K562 (cell line): ENCODE measurements at regions not wholly inside any gene's neighbourhood (a gene's known extent, or its start where the extent isn't known, plus 50 kb on each side); places are given as distances from the start of the nearest gene placed in this dataset.

Source experiments
- ARID1B ChIP-seq: fragments of 450-650 bp; IDR thresholded peaks from 2 replicates; pipeline ENCODE4 v1.6.1; 2016; ENCODE audit warnings: antibody characterized with exemption, mild to moderate bottlenecking, inconsistent platforms
- CEBPB ChIP-seq: fragments of 450-650 bp; IDR thresholded peaks from 2 replicates; pipeline ENCODE4 v1.6.1; 2016; ENCODE audit warnings: missing genetic modification characterization, missing compliant biosample characterization
- EP300 ChIP-seq: IDR thresholded peaks from 2 replicates; pipeline ENCODE4 v1.6.1; 2012; ENCODE audit warnings: low read length, improper control_type of control experiment
- ERF ChIP-seq: fragments of 450-650 bp; formaldehyde crosslinking; IDR thresholded peaks from 2 replicates; pipeline ENCODE4 v1.4.0; 2020; ENCODE audit warnings: mild to moderate bottlenecking, mixed read lengths
- FOXA3 ChIP-seq, 2 experiments: fragments of 450-650 bp in 1 of 2; sonication (generic) in 1 of 2; formaldehyde crosslinking; IDR thresholded peaks in 1 of 2; conservative IDR thresholded peaks in 1 of 2; 2 replicates each; pipeline versions ENCODE4 v1.4.0 to v1.8.0; 2020 to 2022; ENCODE audit warnings: mild to moderate bottlenecking in 2 of 2, missing genetic modification reagents in 1 of 2
- GATA2 ChIP-seq: sonication (generic); formaldehyde crosslinking; IDR thresholded peaks from 2 replicates; pipeline ENCODE4 v1.4.0; 2020; ENCODE audit warnings: mild to moderate bottlenecking, missing genetic modification reagents
- GTF2A2 ChIP-seq: IDR thresholded peaks from 2 replicates; pipeline ENCODE4 v1.6.1; 2016; ENCODE audit warnings: mild to moderate bottlenecking, missing genetic modification characterization, missing compliant biosample characterization
- NCOA1 ChIP-seq: fragments of 450-650 bp; IDR thresholded peaks from 2 replicates; pipeline ENCODE4 v1.6.1; 2016; ENCODE audit warnings: low read depth
- POLR2AphosphoS2 ChIP-seq: IDR thresholded peaks from 2 replicates; pipeline ENCODE4 v1.6.1; 2012; ENCODE audit warnings: low read length, improper control_type of control experiment
- SRSF9 ChIP-seq: fragments of 200-400 bp; formaldehyde crosslinking; IDR thresholded peaks from 2 replicates; pipeline ENCODE4 v1.6.1; 2017; ENCODE audit warnings: low read depth, low read length, borderline replicate concordance
- TCF3 ChIP-seq: sonication (generic); formaldehyde crosslinking; IDR thresholded peaks from 2 replicates; pipeline ENCODE4 v1.4.0; 2020; ENCODE audit warnings: mild to moderate bottlenecking, missing genetic modification reagents
- TEAD4 ChIP-seq, 2 experiments: sonication (generic) in 1 of 2; formaldehyde crosslinking in 1 of 2; IDR thresholded peaks; 2 replicates each; pipeline versions ENCODE4 v1.6.1 to v1.8.0; 2012 to 2022; ENCODE audit warnings: borderline replicate concordance in 1 of 2, inconsistent platforms in 1 of 2, low read length in 1 of 2, mild to moderate bottlenecking in 1 of 2, missing genetic modification reagents in 1 of 2
- TRIM24 ChIP-seq, 2 experiments: fragments of 450-650 bp; IDR thresholded peaks; 2 replicates each; pipeline ENCODE4 v1.6.1; 2016
- ZEB2 ChIP-seq: fragments of 450-650 bp; IDR thresholded peaks from 2 replicates; pipeline ENCODE4 v1.6.1; 2016
- ZNF41 ChIP-seq: fragments of 250-450 bp; sonication (Bioruptor Pico); conservative IDR thresholded peaks from 2 replicates; pipeline ENCODE4 v1.4.0; 2020; ENCODE audit warnings: mild to moderate bottlenecking
- ZNF445 ChIP-seq: fragments of 250-450 bp; sonication (Bioruptor Pico); IDR thresholded peaks from 2 replicates; pipeline ENCODE4 v1.4.0; 2020; ENCODE audit warnings: low read depth, mild to moderate bottlenecking, moderate library complexity
- TF ChIP-seq, protein P1 (sequence below): fragments of 250-450 bp; sonication (Bioruptor Pico); IDR thresholded peaks from 2 replicates; pipeline ENCODE4 v1.5.0; 2021; ENCODE audit warnings: mild to moderate bottlenecking, borderline replicate concordance
- TF ChIP-seq, protein P2 (sequence below), 2 experiments: fragments of 450-650 bp in 1 of 2; IDR thresholded peaks; 2 replicates each; pipeline ENCODE4 v1.6.1; 2011 to 2017; ENCODE audit warnings: low read depth in 2 of 2, antibody characterized with exemption in 1 of 2, borderline replicate concordance in 1 of 2, low read length in 1 of 2, mild to moderate bottlenecking in 1 of 2, mixed read lengths in 1 of 2; ENCODE audit not compliant: control insufficient read depth in 1 of 2
- TF ChIP-seq, protein P3 (sequence below): fragments of 250-450 bp; sonication (Bioruptor Pico); IDR thresholded peaks from 2 replicates; pipeline ENCODE4 v1.8.0; 2021; ENCODE audit warnings: mild to moderate bottlenecking, moderate library complexity
- TF ChIP-seq, protein P4 (sequence below): fragments of 250-450 bp; sonication (Bioruptor Pico); IDR thresholded peaks from 2 replicates; pipeline ENCODE4 v1.5.1; 2021; ENCODE audit warnings: mild to moderate bottlenecking

DNA sequence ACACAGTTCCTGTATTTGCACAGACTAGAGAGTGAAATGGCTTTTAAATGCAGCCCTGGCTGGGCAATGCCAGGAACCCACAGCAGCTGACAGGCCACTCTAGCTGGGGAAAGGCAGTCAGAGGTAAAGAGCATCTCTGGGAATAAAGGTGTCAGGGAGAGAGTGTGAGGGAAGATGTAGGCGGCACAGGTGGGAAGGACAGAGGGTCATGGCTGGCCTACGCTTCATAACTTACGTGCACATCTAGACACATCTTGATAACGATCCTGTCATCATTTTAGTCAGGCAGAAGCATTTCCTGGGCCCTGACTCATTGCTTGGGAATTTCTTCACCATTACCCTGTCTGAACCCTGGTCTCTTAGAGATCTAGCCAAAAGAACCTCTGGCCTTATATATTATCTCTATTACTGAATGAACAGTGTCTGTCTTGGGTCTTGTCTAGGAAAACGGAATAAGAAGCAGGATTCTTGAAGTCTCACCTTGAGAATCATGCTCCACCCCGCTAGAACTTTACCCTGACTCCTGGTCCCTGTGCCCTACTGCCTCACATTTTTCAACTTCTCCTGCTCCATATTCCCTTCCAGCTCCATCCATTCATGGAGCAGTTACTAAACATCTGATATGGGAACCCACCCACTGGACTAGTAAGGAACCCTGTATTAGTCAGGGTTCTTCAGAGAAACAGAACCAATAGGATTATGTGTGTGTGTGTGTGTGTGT, 106.4 kb upstream of the ELL2 start (continued):
- TF ChIP-seq, protein P1, sequence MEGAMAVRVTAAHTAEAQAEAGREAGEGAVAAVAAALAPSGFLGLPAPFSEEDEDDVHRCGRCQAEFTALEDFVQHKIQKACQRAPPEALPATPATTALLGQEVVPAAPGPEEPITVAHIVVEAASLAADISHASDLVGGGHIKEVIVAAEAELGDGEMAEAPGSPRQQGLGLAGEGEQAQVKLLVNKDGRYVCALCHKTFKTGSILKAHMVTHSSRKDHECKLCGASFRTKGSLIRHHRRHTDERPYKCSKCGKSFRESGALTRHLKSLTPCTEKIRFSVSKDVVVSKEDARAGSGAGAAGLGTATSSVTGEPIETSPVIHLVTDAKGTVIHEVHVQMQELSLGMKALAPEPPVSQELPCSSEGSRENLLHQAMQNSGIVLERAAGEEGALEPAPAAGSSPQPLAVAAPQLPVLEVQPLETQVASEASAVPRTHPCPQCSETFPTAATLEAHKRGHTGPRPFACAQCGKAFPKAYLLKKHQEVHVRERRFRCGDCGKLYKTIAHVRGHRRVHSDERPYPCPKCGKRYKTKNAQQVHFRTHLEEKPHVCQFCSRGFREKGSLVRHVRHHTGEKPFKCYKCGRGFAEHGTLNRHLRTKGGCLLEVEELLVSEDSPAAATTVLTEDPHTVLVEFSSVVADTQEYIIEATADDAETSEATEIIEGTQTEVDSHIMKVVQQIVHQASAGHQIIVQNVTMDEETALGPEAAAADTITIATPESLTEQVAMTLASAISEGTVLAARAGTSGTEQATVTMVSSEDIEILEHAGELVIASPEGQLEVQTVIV (CRISPR knock-in tag): no peak
- TF ChIP-seq ZEB2: peak; percentile 85
- peak in 1 of 2 experiments; percentile 38; a peak in 1 of 4 replicates for TF ChIP-seq TRIM24 (IDR thresholded peaks at IDR 0.05)
- TF ChIP-seq POLR2AphosphoS2: no peak
- TF ChIP-seq ERF (CRISPR knock-in tag): peak; percentile 95
- TF ChIP-seq CEBPB: no peak
- TF ChIP-seq, protein P2, sequence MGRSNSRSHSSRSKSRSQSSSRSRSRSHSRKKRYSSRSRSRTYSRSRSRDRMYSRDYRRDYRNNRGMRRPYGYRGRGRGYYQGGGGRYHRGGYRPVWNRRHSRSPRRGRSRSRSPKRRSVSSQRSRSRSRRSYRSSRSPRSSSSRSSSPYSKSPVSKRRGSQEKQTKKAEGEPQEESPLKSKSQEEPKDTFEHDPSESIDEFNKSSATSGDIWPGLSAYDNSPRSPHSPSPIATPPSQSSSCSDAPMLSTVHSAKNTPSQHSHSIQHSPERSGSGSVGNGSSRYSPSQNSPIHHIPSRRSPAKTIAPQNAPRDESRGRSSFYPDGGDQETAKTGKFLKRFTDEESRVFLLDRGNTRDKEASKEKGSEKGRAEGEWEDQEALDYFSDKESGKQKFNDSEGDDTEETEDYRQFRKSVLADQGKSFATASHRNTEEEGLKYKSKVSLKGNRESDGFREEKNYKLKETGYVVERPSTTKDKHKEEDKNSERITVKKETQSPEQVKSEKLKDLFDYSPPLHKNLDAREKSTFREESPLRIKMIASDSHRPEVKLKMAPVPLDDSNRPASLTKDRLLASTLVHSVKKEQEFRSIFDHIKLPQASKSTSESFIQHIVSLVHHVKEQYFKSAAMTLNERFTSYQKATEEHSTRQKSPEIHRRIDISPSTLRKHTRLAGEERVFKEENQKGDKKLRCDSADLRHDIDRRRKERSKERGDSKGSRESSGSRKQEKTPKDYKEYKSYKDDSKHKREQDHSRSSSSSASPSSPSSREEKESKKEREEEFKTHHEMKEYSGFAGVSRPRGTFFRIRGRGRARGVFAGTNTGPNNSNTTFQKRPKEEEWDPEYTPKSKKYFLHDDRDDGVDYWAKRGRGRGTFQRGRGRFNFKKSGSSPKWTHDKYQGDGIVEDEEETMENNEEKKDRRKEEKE (IDR thresholded peaks at IDR 0.05; ENCODE audit: borderline replicate concordance in 1 of 2, control insufficient read depth in 1 of 2, low read depth in 2 of 2, low read length in 1 of 2): 0 out of 4 replicates have a peak, but pooled peaks of 1 of the 2 experiments have one; percentile 80
- no peak for TF ChIP-seq TEAD4 (IDR thresholded peaks at IDR 0.05; ENCODE audit: low read length)
- no peak for TF ChIP-seq TEAD4 (CRISPR knock-in tag; IDR thresholded peaks at IDR 0.05; ENCODE audit: borderline replicate concordance)
- TF ChIP-seq, protein P3, sequence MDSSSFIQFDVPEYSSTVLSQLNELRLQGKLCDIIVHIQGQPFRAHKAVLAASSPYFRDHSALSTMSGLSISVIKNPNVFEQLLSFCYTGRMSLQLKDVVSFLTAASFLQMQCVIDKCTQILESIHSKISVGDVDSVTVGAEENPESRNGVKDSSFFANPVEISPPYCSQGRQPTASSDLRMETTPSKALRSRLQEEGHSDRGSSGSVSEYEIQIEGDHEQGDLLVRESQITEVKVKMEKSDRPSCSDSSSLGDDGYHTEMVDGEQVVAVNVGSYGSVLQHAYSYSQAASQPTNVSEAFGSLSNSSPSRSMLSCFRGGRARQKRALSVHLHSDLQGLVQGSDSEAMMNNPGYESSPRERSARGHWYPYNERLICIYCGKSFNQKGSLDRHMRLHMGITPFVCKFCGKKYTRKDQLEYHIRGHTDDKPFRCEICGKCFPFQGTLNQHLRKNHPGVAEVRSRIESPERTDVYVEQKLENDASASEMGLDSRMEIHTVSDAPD (CRISPR knock-in tag): no peak
- peak; percentile 92 for TF ChIP-seq ZNF445 (CRISPR knock-in tag)
- no peak for TF ChIP-seq TCF3
- TF ChIP-seq SRSF9: no peak
- no peak for TF ChIP-seq GATA2 (CRISPR knock-in tag)
- TF ChIP-seq ZNF41: peak; percentile 52; the same call in 1 of the 2 replicates
- TF ChIP-seq, protein P4, sequence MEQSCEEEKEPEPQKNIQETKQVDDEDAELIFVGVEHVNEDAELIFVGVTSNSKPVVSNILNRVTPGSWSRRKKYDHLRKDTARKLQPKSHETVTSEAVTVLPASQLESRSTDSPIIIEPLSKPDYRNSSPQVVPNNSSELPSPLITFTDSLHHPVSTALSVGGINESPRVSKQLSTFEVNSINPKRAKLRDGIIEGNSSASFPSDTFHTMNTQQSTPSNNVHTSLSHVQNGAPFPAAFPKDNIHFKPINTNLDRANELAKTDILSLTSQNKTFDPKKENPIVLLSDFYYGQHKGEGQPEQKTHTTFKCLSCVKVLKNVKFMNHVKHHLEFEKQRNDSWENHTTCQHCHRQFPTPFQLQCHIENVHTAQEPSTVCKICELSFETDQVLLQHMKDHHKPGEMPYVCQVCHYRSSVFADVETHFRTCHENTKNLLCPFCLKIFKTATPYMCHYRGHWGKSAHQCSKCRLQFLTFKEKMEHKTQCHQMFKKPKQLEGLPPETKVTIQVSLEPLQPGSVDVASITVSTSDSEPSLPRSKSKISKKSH (CRISPR knock-in tag): no peak
- TF ChIP-seq GTF2A2 (tag): no peak
- TF ChIP-seq EP300: peak; percentile 25; the same call in 1 of the 2 replicates
- TF ChIP-seq ARID1B: peak; percentile 61
- TF ChIP-seq NCOA1: peak; percentile 36; the same call in 1 of the 2 replicates
- no peak for TF ChIP-seq FOXA3 (CRISPR knock-in tag; conservative IDR thresholded peaks at IDR 0.05 in 1 of 2, IDR thresholded peaks at IDR 0.05 in 1 of 2)
